ENCODE measurements at regions not wholly inside any gene's neighbourhood (a gene's known extent, or its start where the extent isn't known, plus 50 kb on each side); places are given as distances from the start of the nearest gene placed in this dataset.

DNA sequence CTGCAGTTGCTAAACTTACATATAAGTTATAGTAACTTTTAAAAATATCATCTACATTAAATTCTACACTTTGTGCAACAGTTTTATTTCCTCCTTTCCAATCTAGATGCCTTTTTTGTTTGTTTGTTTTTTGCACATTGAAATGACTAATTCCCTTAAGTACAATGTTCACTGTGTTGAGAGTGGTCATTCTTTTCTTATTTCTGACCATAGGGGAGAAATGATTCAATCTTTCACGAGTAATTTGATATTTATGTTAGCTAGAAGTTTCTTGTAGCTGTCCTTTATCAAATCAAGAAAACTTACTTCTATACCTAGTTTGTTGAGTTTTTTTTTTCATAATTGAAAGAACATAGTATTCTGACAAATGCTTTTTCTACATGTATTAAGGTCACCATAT, 85.0 kb upstream of the CBLB start:
- no peak for TF ChIP-seq POLR2A (IDR thresholded peaks at IDR 0.05)
- TF ChIP-seq CTCF (IDR thresholded peaks at IDR 0.05): no peak

Data from uterus (tissue), 2 donors.